Natural killer cell (primary cell): ENCODE measurements at regions not wholly inside any gene's neighbourhood (a gene's known extent, or its start where the extent isn't known, plus 50 kb on each side); places are given as distances from the start of the nearest gene placed in this dataset.
"Not testable (repeated sequence)": the region's sequence is repeated elsewhere in the genome, so short reads cannot be mapped to it uniquely, and the experiment has no call there.

Experiments
- ATAC-seq, 3 donors: fragments of 150-1000 bp in 2 of 3; fragments of 200-7000 bp in 1 of 3; cut with Tn5 transposase; 1 replicate in 1 of 3; 2 replicates in 2 of 3; pipeline ENCODE4 v1.10.0; 2021; ENCODE audit warnings: mild to moderate bottlenecking in 2 of 3, moderate library complexity in 2 of 3
- DNase-seq, 2 donors: peaks; one replicate each; pipeline versions ENCODE4 v3.0.0 to v3.0.0-alpha.2; 2013 to 2021; ENCODE audit warnings: mixed read lengths in 1 of 2
- H3K27ac ChIP-seq: one replicate; pipeline ENCODE4 v1.5.1; 2013; ENCODE audit warnings: mild to moderate bottlenecking, low read length
- H3K27me3 ChIP-seq: one replicate; pipeline ENCODE4 v1.6.1; 2013; ENCODE audit warnings: low read length; ENCODE audit not compliant: control insufficient read depth, insufficient read depth
- H3K36me3 ChIP-seq: one replicate; pipeline ENCODE4 v1.6.1; 2013; ENCODE audit warnings: low read length; ENCODE audit not compliant: control insufficient read depth, insufficient read depth
- H3K4me1 ChIP-seq: one replicate; pipeline ENCODE4 v1.6.1; 2013; ENCODE audit warnings: low read length; ENCODE audit not compliant: control insufficient read depth, insufficient read depth
- H3K4me3 ChIP-seq: one replicate; pipeline ENCODE4 v1.5.1; 2013; ENCODE audit warnings: low read length
- H3K9me3 ChIP-seq: one replicate; pipeline ENCODE4 v1.6.1; 2013; ENCODE audit warnings: low read length; ENCODE audit not compliant: control insufficient read depth, insufficient read depth
- H3K27ac Mint-ChIP-seq, 2 donors: one replicate each; pipeline ENCODE4 v1.8.0; 2022; ENCODE audit warnings: mild to moderate bottlenecking in 2 of 2, mixed read lengths in 2 of 2, moderate library complexity in 1 of 2
- H3K27me3 Mint-ChIP-seq, 2 donors: one replicate each; pipeline ENCODE4 v1.8.0; 2022; ENCODE audit warnings: low read depth in 2 of 2, mixed read lengths in 2 of 2
- H3K36me3 Mint-ChIP-seq: one replicate; pipeline ENCODE4 v1.8.0; 2022; ENCODE audit warnings: mixed read lengths
- H3K4me1 Mint-ChIP-seq, 2 donors: one replicate each; pipeline ENCODE4 v1.8.0; 2022; ENCODE audit warnings: mixed read lengths in 2 of 2
- H3K4me3 Mint-ChIP-seq: one replicate; pipeline ENCODE4 v1.8.0; 2022; ENCODE audit warnings: mild to moderate bottlenecking, moderate library complexity, mixed read lengths
- H3K9me3 Mint-ChIP-seq, 2 donors: one replicate each; pipeline ENCODE4 v1.8.0; 2022; ENCODE audit warnings: mixed read lengths in 2 of 2
- CTCF ChIP-seq: fragments of 200-600 bp; IDR thresholded peaks from one replicate; pipeline ENCODE4 v1.8.0; 2022; ENCODE audit warnings: antibody characterized with exemption
- WGBS: methylation state at CpG from one replicate; pipeline ENCODE4 v1.1.7; 2013; ENCODE audit warnings: missing lambda C conversion rate; ENCODE audit not compliant: insufficient coverage; 5-methylcytosine and 5-hydroxymethylcytosine counted together
- intact Hi-C: fragments of 100-400 bp; cut with micrococcal nuclease; formaldehyde crosslinking; loops from one replicate; pipeline ENCODE4 v1.14.2; 2022

- Histone ChIP-seq H3K9me3 (no peaks in the 10 kb centered on the region), H3K27me3 (no peaks in the 10 kb centered on the region), H3K27ac (no peak overlapping the region), H3K36me3 (no peaks in the 10 kb centered on the region), H3K4me3 (no peak overlapping the region), H3K4me1 (peaks cover 29% of the 10 kb centered on the region)
- ATAC-seq = no peak
- Mint-ChIP-seq H3K4me1 (peaks cover 26 to 52% of the 10 kb centered on the region in 2 donors), H3K9me3 (peaks cover 8% of the 10 kb centered on the region in 2 donors), H3K36me3 (no peaks in the 10 kb centered on the region), H3K27ac (peak overlapping the region; percentile 10 to 61), H3K4me3 (peak overlapping the region; percentile 25), H3K27me3 (peaks cover 0 to 16% of the 10 kb centered on the region in 2 donors)
- intact Hi-C loops = no loop called here
- WGBS = 86% methylated on average over 21 of the region's 22 CpGs
- no peak for TF ChIP-seq CTCF
- DNase-seq = no peak
Measured at GRCh38 chr17:79557276-79558090, 53.4 kb downstream of the RBFOX3 start.

GRCh38 chr17:79556271-79556670 lies 54.6 kb downstream of the RBFOX3 start:
- no peaks in the 10 kb centered on the region for H3K36me3 ChIP-seq
- TF ChIP-seq CTCF = no peak
- intact Hi-C loops = no loop called here
- Mint-ChIP-seq H3K4me3 (peak overlapping the region; percentile 88), H3K4me1 (peaks cover 26 to 58% of the 10 kb centered on the region in 2 donors), H3K27ac (peak overlapping the region; percentile 12 to 83), H3K9me3 (peaks cover 8% of the 10 kb centered on the region in 2 donors), H3K27me3 (peaks cover 0 to 9% of the 10 kb centered on the region in 2 donors), H3K36me3 (no peaks in the 10 kb centered on the region)
- ATAC-seq (peak; percentile 79 to 93 (median 90)), DNase-seq (peak; percentile 35 to 49)
- peak overlapping the region; percentile 71 for H3K27ac ChIP-seq
- H3K27me3 ChIP-seq = no peaks in the 10 kb centered on the region
- H3K4me1 ChIP-seq = peaks cover 29% of the 10 kb centered on the region
- no peaks in the 10 kb centered on the region for H3K9me3 ChIP-seq
- WGBS = 14% methylated on average over 9 of the region's 9 CpGs
- no peak overlapping the region for H3K4me3 ChIP-seq

- Histone ChIP-seq H3K4me1 (peaks cover 29% of the 10 kb centered on the region), H3K4me3 (no peak overlapping the region), H3K27me3 (no peaks in the 10 kb centered on the region), H3K36me3 (no peaks in the 10 kb centered on the region), H3K9me3 (no peaks in the 10 kb centered on the region), H3K27ac (peak overlapping the region; percentile 71)
- intact Hi-C loops = no loop called here
- Mint-ChIP-seq H3K27ac (peak overlapping the region; percentile 12 to 83), H3K4me1 (peaks cover 21 to 62% of the 10 kb centered on the region in 2 donors), H3K27me3 (peaks cover 0 to 9% of the 10 kb centered on the region in 2 donors), H3K9me3 (peaks cover 8% of the 10 kb centered on the region in 2 donors), H3K4me3 (peak overlapping the region; percentile 88), H3K36me3 (no peaks in the 10 kb centered on the region)
- ATAC-seq (peak; percentile 11 to 40 (median 39)), DNase-seq (peak in 1 of 2 donors; percentile 7)
- WGBS = 69% methylated on average over 4 of the region's 5 CpGs
- no peak for TF ChIP-seq CTCF
Measured at GRCh38 chr17:79555543-79555942, 55.3 kb downstream of the RBFOX3 start.

GRCh38 chr17:79554346-79554745 lies 56.5 kb downstream of the RBFOX3 start:
- H3K4me3 ChIP-seq, H3K9me3 Mint-ChIP-seq, DNase-seq, H3K9me3 ChIP-seq, H3K27me3 Mint-ChIP-seq, H3K27ac ChIP-seq, H3K36me3 Mint-ChIP-seq, H3K27me3 ChIP-seq, H3K4me3 Mint-ChIP-seq, H3K36me3 ChIP-seq, intact Hi-C loops, ATAC-seq: not testable (repeated sequence)
- Mint-ChIP-seq H3K27ac (peak overlapping the region in 1 of 2 donors; percentile 83), H3K4me1 (peaks cover 15 to 61% of the 10 kb centered on the region in 2 donors)
- 90% methylated on average over 5 of the region's 5 CpGs for WGBS
- peaks cover 27% of the 10 kb centered on the region for H3K4me1 ChIP-seq
